ENCODE measurements at regions not wholly inside any gene's neighbourhood (a gene's known extent, or its start where the extent isn't known, plus 50 kb on each side); places are given as distances from the start of the nearest gene placed in this dataset.

DNA sequence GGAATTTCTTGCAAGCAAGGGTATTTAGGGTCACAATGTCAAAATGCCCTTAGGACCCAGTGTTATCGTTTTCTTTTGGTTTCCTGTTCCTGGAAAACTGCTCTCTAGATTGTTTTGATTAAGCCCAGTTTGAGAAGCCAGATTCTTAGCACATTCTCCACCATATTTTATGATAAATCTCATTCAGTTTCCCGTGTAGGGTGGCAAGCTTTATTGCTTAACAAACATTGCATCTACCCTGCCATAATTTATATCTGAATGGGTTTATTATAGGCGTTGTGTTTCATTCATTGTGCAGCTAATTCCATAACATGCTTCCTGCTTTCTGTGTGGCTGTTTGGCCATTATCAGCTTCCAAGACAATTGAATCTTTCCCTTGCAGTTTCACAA lies 389.1 kb upstream of the DYNLRB2 start:
- no peak for TF ChIP-seq CTCF (IDR thresholded peaks at IDR 0.05)
- TF ChIP-seq EP300 (IDR thresholded peaks at IDR 0.05) = no peak
